ENCODE measurements at regions not wholly inside any gene's neighbourhood (a gene's known extent, or its start where the extent isn't known, plus 50 kb on each side); places are given as distances from the start of the nearest gene placed in this dataset.

DNA sequence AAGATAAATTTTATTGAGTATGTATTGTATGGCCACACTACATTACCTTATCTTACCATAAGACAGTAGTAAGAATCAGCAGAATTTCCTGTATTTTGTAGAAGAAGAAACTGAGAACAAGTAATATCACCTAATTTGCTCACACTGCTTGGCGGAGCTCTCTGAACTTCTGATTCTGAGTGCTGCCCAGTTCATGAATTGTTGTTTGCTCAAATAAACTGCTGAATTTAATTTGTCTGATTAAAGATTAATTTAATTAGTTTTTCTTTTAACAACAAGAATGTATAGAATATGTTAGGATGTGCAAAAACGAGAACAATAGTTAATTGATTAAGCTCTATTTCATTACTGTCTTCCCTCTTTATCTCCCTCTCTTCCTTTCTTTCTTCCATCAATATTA is 100.1 kb upstream of the ERBB4 start:
- Histone ChIP-seq H3K27me3 (replicated peaks; ENCODE audit: control insufficient read depth, insufficient read depth, low read length) (no peaks in the 10 kb centered on the region), H3K4me3 (replicated peaks; ENCODE audit: low read depth, low read length) (no peak overlapping the region), H3K36me3 (ENCODE audit: control insufficient read depth, insufficient read depth, low read length) (no peaks in the 10 kb centered on the region)
- no peak for TF ChIP-seq CTCF (IDR thresholded peaks at IDR 0.05; ENCODE audit: insufficient read depth, low read length, poor library complexity, severe bottlenecking)
- DNase-seq (ENCODE audit: extremely low read depth, insufficient read length), result no peak

GRCh38 chr2:212628586-212628985 is 90.0 kb upstream of the ERBB4 start:
- TF ChIP-seq CTCF (IDR thresholded peaks at IDR 0.05; ENCODE audit: insufficient read depth, low read length, poor library complexity, severe bottlenecking), result no peak
- Histone ChIP-seq H3K36me3 (ENCODE audit: control insufficient read depth, insufficient read depth, low read length) (no peaks in the 10 kb centered on the region), H3K27me3 (replicated peaks; ENCODE audit: control insufficient read depth, insufficient read depth, low read length) (no peaks in the 10 kb centered on the region), H3K4me3 (replicated peaks; ENCODE audit: low read depth, low read length) (no peak overlapping the region)
- DNase-seq (ENCODE audit: extremely low read depth, insufficient read length), result no peak

- Histone ChIP-seq H3K4me3 (replicated peaks; ENCODE audit: low read depth, low read length) (no peak overlapping the region), H3K36me3 (ENCODE audit: control insufficient read depth, insufficient read depth, low read length) (no peaks in the 10 kb centered on the region), H3K27me3 (replicated peaks; ENCODE audit: control insufficient read depth, insufficient read depth, low read length) (no peaks in the 10 kb centered on the region)
- no peak for TF ChIP-seq CTCF (IDR thresholded peaks at IDR 0.05; ENCODE audit: insufficient read depth, low read length, poor library complexity, severe bottlenecking)
- DNase-seq (ENCODE audit: extremely low read depth, insufficient read length), result no peak
Observed at GRCh38 chr2:212626371-212626918, 87.8 kb upstream of the ERBB4 start.

- Histone ChIP-seq H3K27me3 (replicated peaks; ENCODE audit: control insufficient read depth, insufficient read depth, low read length) (no peaks in the 10 kb centered on the region), H3K4me3 (replicated peaks; ENCODE audit: low read depth, low read length) (no peak overlapping the region), H3K36me3 (ENCODE audit: control insufficient read depth, insufficient read depth, low read length) (no peaks in the 10 kb centered on the region)
- TF ChIP-seq CTCF (IDR thresholded peaks at IDR 0.05; ENCODE audit: insufficient read depth, low read length, poor library complexity, severe bottlenecking), result no peak
- DNase-seq (ENCODE audit: extremely low read depth, insufficient read length), result no peak
Observed at GRCh38 chr2:212619954-212620353, 81.4 kb upstream of the ERBB4 start.

DNA sequence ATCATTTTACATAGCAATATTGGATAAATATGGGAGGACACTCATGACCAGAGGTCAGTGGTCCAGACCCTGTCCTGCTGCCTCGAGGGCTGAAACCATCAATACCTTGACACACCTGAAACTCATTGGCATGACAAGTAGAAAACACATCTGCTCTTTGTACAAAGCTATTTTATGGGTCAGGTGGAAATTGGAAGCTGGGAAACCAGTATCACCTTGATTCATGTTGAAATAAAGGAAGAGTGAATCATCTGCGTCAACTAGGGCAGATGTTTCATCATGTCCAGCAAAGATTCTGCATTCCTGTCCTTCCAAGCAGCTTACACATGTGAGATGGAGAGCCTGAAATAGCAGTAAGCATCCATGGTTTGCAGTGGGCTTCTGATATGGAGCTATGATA is 80.0 kb upstream of the ERBB4 start:
- Histone ChIP-seq H3K4me3 (replicated peaks; ENCODE audit: low read depth, low read length) (no peak overlapping the region), H3K27me3 (replicated peaks; ENCODE audit: control insufficient read depth, insufficient read depth, low read length) (no peaks in the 10 kb centered on the region), H3K36me3 (ENCODE audit: control insufficient read depth, insufficient read depth, low read length) (no peaks in the 10 kb centered on the region)
- TF ChIP-seq CTCF (IDR thresholded peaks at IDR 0.05; ENCODE audit: insufficient read depth, low read length, poor library complexity, severe bottlenecking), result no peak
- DNase-seq (ENCODE audit: extremely low read depth, insufficient read length), result no peak

DNA sequence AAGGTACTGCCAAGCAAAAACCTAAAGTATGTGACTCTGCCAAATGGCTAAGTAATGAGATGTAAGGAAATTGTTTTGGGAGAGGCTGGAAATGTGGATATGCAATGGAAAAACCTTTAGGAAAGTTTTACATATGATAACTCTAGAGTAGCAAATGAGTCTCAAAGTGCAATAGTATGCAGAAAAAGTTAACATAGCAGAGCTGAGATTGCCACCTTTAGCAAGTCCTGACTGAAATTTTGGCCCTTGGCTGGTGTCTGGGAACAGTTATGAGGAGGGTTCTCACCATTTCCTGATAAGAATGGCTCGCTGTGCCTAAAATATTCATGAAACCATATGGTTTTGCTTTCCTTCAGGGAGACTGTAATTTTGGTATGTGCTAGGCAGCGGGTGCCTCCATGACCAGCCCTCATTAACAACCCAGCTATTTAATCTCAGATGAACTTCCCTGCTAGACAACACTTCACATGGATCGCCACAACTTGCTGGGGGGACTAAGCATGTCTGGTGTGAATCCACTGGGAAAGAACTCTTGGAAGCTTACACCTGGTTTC is 72.3 kb upstream of the ERBB4 start:
- no peaks in the 10 kb centered on the region for H3K36me3 ChIP-seq (ENCODE audit: control insufficient read depth, insufficient read depth, low read length)
- no peak for TF ChIP-seq CTCF (IDR thresholded peaks at IDR 0.05; ENCODE audit: insufficient read depth, low read length, poor library complexity, severe bottlenecking)
- no peak overlapping the region for H3K4me3 ChIP-seq (replicated peaks; ENCODE audit: low read depth, low read length)
- no peaks in the 10 kb centered on the region for H3K27me3 ChIP-seq (replicated peaks; ENCODE audit: control insufficient read depth, insufficient read depth, low read length)
- no peak for DNase-seq (ENCODE audit: extremely low read depth, insufficient read length)
